ENCODE measurements at regions not wholly inside any gene's neighbourhood (a gene's known extent, or its start where the extent isn't known, plus 50 kb on each side); places are given as distances from the start of the nearest gene placed in this dataset.

- no peak for TF ChIP-seq CTCF (IDR thresholded peaks at IDR 0.05 in 4 of 5, conservative IDR thresholded peaks at IDR 0.05 in 1 of 5)
- no peak for TF ChIP-seq POLR2A (IDR thresholded peaks at IDR 0.05)
Measured at GRCh38 chr3:115361806-115362205, 214.7 kb upstream of the ZBTB20 start.
